ENCODE measurements at regions not wholly inside any gene's neighbourhood (a gene's known extent, or its start where the extent isn't known, plus 50 kb on each side); places are given as distances from the start of the nearest gene placed in this dataset.

DNA sequence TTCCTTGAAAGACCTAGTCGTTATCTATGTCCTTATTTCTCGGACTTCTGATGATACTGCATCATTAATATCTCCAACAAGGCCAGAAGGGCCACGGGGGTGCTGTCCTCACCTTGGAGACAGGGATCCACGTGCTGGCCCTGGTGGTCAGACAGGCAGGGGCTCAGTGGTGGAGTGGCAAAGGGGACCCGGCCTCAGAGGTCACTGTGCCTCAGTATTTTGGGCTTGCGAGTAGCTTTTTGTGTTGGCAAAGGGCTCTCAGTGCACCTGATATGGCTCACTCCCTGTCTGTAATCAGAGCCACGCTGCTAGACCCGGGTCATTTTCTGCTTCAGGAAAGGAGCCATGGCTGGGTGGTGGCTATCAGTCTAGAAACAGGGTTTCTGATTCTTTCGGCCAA is 135.1 kb downstream of the GADD45G start:
- TF ChIP-seq EGR1 (IDR thresholded peaks at IDR 0.05) (no peak), TAF1 (IDR thresholded peaks at IDR 0.05; ENCODE audit: low read depth) (no peak), TEAD4 (IDR thresholded peaks at IDR 0.05) (no peak), FOXM1 (IDR thresholded peaks at IDR 0.05; ENCODE audit: borderline replicate concordance, low read depth) (no peak), TCF12 (IDR thresholded peaks at IDR 0.05; ENCODE audit: low read depth) (no peak)
- TF ChIP-seq, protein P1, sequence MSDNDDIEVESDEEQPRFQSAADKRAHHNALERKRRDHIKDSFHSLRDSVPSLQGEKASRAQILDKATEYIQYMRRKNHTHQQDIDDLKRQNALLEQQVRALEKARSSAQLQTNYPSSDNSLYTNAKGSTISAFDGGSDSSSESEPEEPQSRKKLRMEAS (IDR thresholded peaks at IDR 0.05) = no peak
- TF ChIP-seq, protein P2, sequence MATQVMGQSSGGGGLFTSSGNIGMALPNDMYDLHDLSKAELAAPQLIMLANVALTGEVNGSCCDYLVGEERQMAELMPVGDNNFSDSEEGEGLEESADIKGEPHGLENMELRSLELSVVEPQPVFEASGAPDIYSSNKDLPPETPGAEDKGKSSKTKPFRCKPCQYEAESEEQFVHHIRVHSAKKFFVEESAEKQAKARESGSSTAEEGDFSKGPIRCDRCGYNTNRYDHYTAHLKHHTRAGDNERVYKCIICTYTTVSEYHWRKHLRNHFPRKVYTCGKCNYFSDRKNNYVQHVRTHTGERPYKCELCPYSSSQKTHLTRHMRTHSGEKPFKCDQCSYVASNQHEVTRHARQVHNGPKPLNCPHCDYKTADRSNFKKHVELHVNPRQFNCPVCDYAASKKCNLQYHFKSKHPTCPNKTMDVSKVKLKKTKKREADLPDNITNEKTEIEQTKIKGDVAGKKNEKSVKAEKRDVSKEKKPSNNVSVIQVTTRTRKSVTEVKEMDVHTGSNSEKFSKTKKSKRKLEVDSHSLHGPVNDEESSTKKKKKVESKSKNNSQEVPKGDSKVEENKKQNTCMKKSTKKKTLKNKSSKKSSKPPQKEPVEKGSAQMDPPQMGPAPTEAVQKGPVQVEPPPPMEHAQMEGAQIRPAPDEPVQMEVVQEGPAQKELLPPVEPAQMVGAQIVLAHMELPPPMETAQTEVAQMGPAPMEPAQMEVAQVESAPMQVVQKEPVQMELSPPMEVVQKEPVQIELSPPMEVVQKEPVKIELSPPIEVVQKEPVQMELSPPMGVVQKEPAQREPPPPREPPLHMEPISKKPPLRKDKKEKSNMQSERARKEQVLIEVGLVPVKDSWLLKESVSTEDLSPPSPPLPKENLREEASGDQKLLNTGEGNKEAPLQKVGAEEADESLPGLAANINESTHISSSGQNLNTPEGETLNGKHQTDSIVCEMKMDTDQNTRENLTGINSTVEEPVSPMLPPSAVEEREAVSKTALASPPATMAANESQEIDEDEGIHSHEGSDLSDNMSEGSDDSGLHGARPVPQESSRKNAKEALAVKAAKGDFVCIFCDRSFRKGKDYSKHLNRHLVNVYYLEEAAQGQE (IDR thresholded peaks at IDR 0.05; ENCODE audit: low read depth) = no peak
- TF ChIP-seq, protein P3, sequence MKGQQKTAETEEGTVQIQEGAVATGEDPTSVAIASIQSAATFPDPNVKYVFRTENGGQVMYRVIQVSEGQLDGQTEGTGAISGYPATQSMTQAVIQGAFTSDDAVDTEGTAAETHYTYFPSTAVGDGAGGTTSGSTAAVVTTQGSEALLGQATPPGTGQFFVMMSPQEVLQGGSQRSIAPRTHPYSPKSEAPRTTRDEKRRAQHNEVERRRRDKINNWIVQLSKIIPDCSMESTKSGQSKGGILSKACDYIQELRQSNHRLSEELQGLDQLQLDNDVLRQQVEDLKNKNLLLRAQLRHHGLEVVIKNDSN (IDR thresholded peaks at IDR 0.05) = no peak
